ENCODE measurements at regions not wholly inside any gene's neighbourhood (a gene's known extent, or its start where the extent isn't known, plus 50 kb on each side); places are given as distances from the start of the nearest gene placed in this dataset.

GRCh38 chr5:42950116-42950455, 90.0 kb downstream of the ANXA2R start:
- no peak for TF ChIP-seq CTCF (conservative IDR thresholded peaks at IDR 0.05)
- no peak for TF ChIP-seq EZH2 (IDR thresholded peaks at IDR 0.05; ENCODE audit: low read depth)
